VCaP (cell line): ENCODE measurements at regions not wholly inside any gene's neighbourhood (a gene's known extent, or its start where the extent isn't known, plus 50 kb on each side); places are given as distances from the start of the nearest gene placed in this dataset.

ENCODE experiments used
- H3K27ac ChIP-seq: fragments of 450-650 bp; 2 replicates; pipeline ENCODE4 v1.5.1; 2017
- CTCF ChIP-seq: fragments of 450-650 bp; conservative IDR thresholded peaks from 2 replicates; pipeline ENCODE4 v1.5.1; 2017; ENCODE audit warnings: mild to moderate bottlenecking, moderate library complexity

DNA sequence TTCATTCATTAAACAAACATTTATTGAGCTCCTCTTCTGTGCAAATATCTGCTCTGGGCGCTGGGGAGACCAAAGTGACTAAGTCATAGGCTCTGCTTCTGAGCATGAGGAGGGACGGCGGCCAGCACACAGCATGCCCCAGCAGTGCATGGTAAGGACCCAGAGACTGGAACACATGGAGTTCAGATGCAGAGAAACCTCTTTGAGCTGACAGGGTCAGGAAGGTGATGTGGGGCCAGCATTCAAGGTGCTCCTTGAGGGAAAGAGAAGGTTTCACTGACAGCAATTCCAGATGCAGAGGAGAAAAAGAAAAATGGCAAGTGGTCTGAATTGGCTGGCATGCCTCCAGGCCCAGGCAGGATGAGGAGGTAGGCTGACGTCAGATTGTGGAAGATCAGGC, 234.5 kb downstream of the UACA start:
- no peak for TF ChIP-seq CTCF
- no peak overlapping the region for H3K27ac ChIP-seq

- no peak for TF ChIP-seq CTCF
- H3K27ac ChIP-seq: no peak overlapping the region
These were observed 235.1 kb downstream of the UACA start for GRCh38 chr15:70528270-70528706.

DNA sequence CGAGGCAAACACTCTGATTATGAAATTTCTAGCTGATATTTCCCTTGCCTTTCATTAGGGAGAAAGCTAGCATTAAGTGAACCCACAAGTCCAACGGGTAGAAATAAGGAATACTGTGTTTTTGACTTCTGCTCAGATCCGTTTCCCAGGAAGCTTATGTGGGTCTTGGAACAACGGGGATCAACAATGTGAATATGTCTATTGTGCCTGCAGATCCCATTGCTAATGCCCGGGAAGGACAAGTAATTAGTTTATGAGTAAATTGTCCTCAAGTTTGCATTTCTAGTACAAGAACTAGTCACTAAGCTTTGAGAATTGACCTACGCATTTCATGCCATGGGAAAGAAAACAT, 236.4 kb downstream of the UACA start:
- no peak for TF ChIP-seq CTCF
- H3K27ac ChIP-seq: no peak overlapping the region

DNA sequence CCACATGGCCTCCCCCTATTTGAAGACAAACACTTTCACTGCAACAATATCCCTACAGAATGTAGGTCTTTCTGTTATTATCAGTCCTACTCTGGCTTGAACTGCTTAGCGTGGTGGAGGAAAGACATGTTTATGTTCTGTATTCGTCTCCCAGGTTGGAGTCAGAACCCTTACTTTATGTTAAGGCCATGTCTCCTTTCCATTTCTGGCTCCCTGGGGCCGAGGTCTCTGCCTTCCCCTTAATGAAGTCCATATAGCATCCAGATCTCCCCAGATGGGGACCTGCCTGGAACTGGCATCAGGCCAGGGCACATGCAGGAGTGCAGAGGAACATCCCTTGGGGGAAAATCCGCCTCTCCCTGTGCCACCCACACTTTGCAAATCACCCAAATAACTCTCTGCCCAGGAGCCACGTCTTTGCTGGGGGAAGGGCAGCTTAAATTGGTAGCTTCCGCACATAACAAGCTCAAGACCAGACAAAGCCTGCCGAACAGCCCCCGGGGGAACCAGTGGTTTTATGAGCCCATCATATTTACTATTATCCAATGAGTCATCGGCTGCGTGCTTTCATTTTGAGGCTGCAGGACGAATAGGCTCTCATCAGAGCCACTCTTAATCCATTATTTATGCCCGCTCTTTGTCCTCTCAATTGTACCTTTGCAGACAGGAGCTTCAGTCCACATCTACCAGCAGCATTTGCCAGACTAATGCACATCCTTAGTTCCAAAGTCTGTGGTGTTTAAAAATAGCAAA, 237.0 kb downstream of the UACA start:
- no peak for TF ChIP-seq CTCF
- no peak overlapping the region for H3K27ac ChIP-seq

- no peak for TF ChIP-seq CTCF
- H3K27ac ChIP-seq: no peak overlapping the region
These were observed 237.8 kb downstream of the UACA start for GRCh38 chr15:70525551-70525950.

- no peak for TF ChIP-seq CTCF
These were observed 238.9 kb downstream of the UACA start for GRCh38 chr15:70524470-70524869.

DNA sequence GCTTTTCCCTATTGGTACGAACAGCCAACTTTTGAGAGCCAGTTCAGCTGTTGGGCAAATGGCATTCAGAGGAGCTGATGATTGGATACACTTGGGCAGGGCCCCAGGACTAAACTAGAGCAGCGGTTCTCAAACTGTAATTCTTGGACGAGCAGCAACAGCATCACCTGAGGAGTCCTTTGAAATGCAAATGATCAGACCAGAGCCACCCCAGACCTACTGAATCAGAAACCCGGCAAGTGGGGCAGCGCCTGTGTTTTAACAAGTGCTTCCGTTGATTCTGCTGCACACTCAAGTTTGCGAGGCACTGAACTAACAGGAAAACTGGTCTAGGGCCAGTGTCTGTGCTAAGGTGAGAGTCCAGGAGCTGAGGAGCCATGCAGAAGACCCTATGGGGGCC, 239.7 kb downstream of the UACA start:
- H3K27ac ChIP-seq: no peak overlapping the region
- TF ChIP-seq CTCF: no peak

More at GRCh38 chr15:70524470-70524869, 238.9 kb downstream of the UACA start:
- H3K27ac ChIP-seq: no peak overlapping the region
